ENCODE measurements at regions not wholly inside any gene's neighbourhood (a gene's known extent, or its start where the extent isn't known, plus 50 kb on each side); places are given as distances from the start of the nearest gene placed in this dataset.
"Not testable (repeated sequence)": the region's sequence is repeated elsewhere in the genome, so short reads cannot be mapped to it uniquely, and the experiment has no call there.

- Histone ChIP-seq H3K9me3 (ENCODE audit: control insufficient read depth in 2 of 2, insufficient read depth in 1 of 2, low read depth in 1 of 2, low read length in 1 of 2) (no peaks in the 10 kb centered on the region), H3K4me1 (ENCODE audit: control insufficient read depth in 2 of 2, insufficient read depth in 2 of 2, low read length in 1 of 2) (no peaks in the 10 kb centered on the region), H3K4me3 (ENCODE audit: low read depth in 1 of 2, low read length in 2 of 2) (no peak overlapping the region), H3K36me3 (ENCODE audit: control insufficient read depth in 2 of 2, insufficient read depth in 2 of 2, low read length in 1 of 2) (no peaks in the 10 kb centered on the region), H3K27ac (ENCODE audit: low read depth in 2 of 2, low read length in 1 of 2) (no peak overlapping the region), H3K27me3 (ENCODE audit: control insufficient read depth in 1 of 2, insufficient read depth in 2 of 2, low read length in 2 of 2) (no peaks in the 10 kb centered on the region)
- 58 to 65% methylated on average over 4 of the region's 4 CpGs for WGBS, 2 donors
Observed at GRCh38 chr5:63768221-63768620, 194.0 kb downstream of the HTR1A start.

DNA sequence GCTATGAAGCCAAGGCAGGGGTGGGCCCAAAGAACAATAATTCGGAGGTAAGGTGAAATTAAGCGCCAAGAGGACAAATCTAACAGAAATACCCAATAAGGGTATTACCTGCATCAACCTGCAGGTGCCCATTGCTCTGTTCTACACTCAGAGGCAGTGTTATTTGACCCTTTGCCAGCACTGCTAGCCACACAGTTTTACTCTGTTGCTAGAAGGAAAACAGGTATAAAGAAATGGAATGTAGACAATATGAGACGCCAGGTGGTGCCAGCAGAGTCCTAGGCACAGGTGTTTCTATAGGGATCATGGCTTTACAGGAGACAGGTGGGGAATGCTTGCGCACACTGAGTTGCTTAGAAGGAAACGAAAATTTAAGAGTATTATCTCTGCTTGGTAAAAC lies 201.3 kb downstream of the HTR1A start:
- Histone ChIP-seq H3K4me1 (ENCODE audit: control insufficient read depth in 2 of 2, insufficient read depth in 2 of 2, low read length in 1 of 2) (no peaks in the 10 kb centered on the region), H3K27ac (ENCODE audit: low read depth in 2 of 2, low read length in 1 of 2) (no peak overlapping the region), H3K9me3 (ENCODE audit: control insufficient read depth in 2 of 2, insufficient read depth in 1 of 2, low read depth in 1 of 2, low read length in 1 of 2) (no peaks in the 10 kb centered on the region), H3K4me3 (ENCODE audit: low read depth in 1 of 2, low read length in 2 of 2) (no peak overlapping the region), H3K36me3 (ENCODE audit: control insufficient read depth in 2 of 2, insufficient read depth in 2 of 2, low read length in 1 of 2) (no peaks in the 10 kb centered on the region), H3K27me3 (ENCODE audit: control insufficient read depth in 1 of 2, insufficient read depth in 2 of 2, low read length in 2 of 2) (no peaks in the 10 kb centered on the region)
- 74 to 83% methylated on average over 5 of the region's 5 CpGs for WGBS, 2 donors

GRCh38 chr5:63743096-63743798 lies 219.0 kb downstream of the HTR1A start:
- Histone ChIP-seq H3K4me3 (ENCODE audit: low read depth in 1 of 2, low read length in 2 of 2) (no peak overlapping the region), H3K9me3 (ENCODE audit: control insufficient read depth in 2 of 2, insufficient read depth in 1 of 2, low read depth in 1 of 2, low read length in 1 of 2) (peaks cover 2% of the 10 kb centered on the region in 2 donors), H3K4me1 (ENCODE audit: control insufficient read depth in 2 of 2, insufficient read depth in 2 of 2, low read length in 1 of 2) (no peaks in the 10 kb centered on the region), H3K27ac (ENCODE audit: low read depth in 2 of 2, low read length in 1 of 2) (no peak overlapping the region), H3K36me3 (ENCODE audit: control insufficient read depth in 2 of 2, insufficient read depth in 2 of 2, low read length in 1 of 2) (no peaks in the 10 kb centered on the region), H3K27me3 (ENCODE audit: control insufficient read depth in 1 of 2, insufficient read depth in 2 of 2, low read length in 2 of 2) (no peaks in the 10 kb centered on the region)
- WGBS, 2 donors = 62 to 94% methylated on average over 1 of the region's 1 CpG

DNA sequence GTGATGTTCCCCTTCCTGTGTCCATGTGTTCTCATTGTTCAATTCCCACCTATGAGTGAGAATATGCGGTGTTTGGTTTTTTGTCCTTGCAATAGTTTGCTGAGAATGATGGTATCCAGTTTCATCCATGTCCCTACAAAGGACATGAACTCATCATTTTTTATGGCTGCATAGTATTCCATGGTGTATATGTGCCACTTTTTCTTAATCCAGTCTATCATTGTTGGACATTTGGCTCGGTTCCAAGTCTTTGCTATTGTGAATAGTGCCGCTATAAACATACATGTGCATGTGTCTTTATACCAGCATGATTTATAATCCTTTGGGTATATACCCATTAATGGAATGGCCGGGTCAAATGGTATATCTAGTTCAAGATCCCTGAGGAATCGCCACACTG lies 229.4 kb downstream of the HTR1A start:
- not testable (repeated sequence) for H3K27ac ChIP-seq (ENCODE audit: low read depth in 2 of 2, low read length in 1 of 2); H3K4me3 ChIP-seq (ENCODE audit: low read depth in 1 of 2, low read length in 2 of 2); H3K27me3 ChIP-seq (ENCODE audit: control insufficient read depth in 1 of 2, insufficient read depth in 2 of 2, low read length in 2 of 2); H3K4me1 ChIP-seq (ENCODE audit: control insufficient read depth in 2 of 2, insufficient read depth in 2 of 2, low read length in 1 of 2); H3K9me3 ChIP-seq (ENCODE audit: control insufficient read depth in 2 of 2, insufficient read depth in 1 of 2, low read depth in 1 of 2, low read length in 1 of 2); H3K36me3 ChIP-seq (ENCODE audit: control insufficient read depth in 2 of 2, insufficient read depth in 2 of 2, low read length in 1 of 2)
- WGBS, 2 donors = 76 to 83% methylated on average over 5 of the region's 5 CpGs

DNA sequence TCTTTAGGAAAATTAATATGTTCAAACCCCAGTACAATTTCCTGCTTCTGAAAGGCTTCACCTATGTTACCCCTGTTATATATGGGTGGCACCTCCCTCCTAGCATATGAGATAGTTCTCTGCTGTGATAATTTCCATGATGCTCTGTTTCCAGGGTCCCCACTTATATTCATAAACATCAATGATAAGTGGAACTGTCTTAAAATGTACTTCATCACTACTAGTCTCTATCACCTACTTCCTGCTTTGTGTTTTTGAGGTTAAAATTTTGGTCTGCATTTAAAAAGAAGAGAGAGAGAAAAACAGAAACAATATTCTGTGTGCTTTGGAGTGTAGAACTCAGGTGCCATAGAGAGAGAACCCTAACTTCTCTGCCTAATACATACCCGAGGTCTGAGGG lies 234.7 kb downstream of the HTR1A start:
- H3K9me3 ChIP-seq (ENCODE audit: control insufficient read depth in 2 of 2, insufficient read depth in 1 of 2, low read depth in 1 of 2, low read length in 1 of 2) = no peaks in the 10 kb centered on the region
- H3K4me1 ChIP-seq (ENCODE audit: control insufficient read depth in 2 of 2, insufficient read depth in 2 of 2, low read length in 1 of 2) = no peaks in the 10 kb centered on the region
- H3K36me3 ChIP-seq (ENCODE audit: control insufficient read depth in 2 of 2, insufficient read depth in 2 of 2, low read length in 1 of 2) = no peaks in the 10 kb centered on the region
- WGBS, 2 donors = 42 to 61% methylated on average over 1 of the region's 1 CpG
- no peak overlapping the region for H3K4me3 ChIP-seq (ENCODE audit: low read depth in 1 of 2, low read length in 2 of 2)
- no peaks in the 10 kb centered on the region for H3K27me3 ChIP-seq (ENCODE audit: control insufficient read depth in 1 of 2, insufficient read depth in 2 of 2, low read length in 2 of 2)
- H3K27ac ChIP-seq (ENCODE audit: low read depth in 2 of 2, low read length in 1 of 2) = no peak overlapping the region

GRCh38 chr5:63726496-63726895 lies 235.7 kb downstream of the HTR1A start:
- H3K4me1 ChIP-seq (ENCODE audit: control insufficient read depth in 2 of 2, insufficient read depth in 2 of 2, low read length in 1 of 2) = no peaks in the 10 kb centered on the region
- H3K36me3 ChIP-seq (ENCODE audit: control insufficient read depth in 2 of 2, insufficient read depth in 2 of 2, low read length in 1 of 2) = no peaks in the 10 kb centered on the region
- no peaks in the 10 kb centered on the region for H3K9me3 ChIP-seq (ENCODE audit: control insufficient read depth in 2 of 2, insufficient read depth in 1 of 2, low read depth in 1 of 2, low read length in 1 of 2)
- no peak overlapping the region for H3K4me3 ChIP-seq (ENCODE audit: low read depth in 1 of 2, low read length in 2 of 2)
- 64 to 66% methylated on average over 2 of the region's 2 CpGs for WGBS, 2 donors
- H3K27ac ChIP-seq (ENCODE audit: low read depth in 2 of 2, low read length in 1 of 2) = no peak overlapping the region
- no peaks in the 10 kb centered on the region for H3K27me3 ChIP-seq (ENCODE audit: control insufficient read depth in 1 of 2, insufficient read depth in 2 of 2, low read length in 2 of 2)

DNA sequence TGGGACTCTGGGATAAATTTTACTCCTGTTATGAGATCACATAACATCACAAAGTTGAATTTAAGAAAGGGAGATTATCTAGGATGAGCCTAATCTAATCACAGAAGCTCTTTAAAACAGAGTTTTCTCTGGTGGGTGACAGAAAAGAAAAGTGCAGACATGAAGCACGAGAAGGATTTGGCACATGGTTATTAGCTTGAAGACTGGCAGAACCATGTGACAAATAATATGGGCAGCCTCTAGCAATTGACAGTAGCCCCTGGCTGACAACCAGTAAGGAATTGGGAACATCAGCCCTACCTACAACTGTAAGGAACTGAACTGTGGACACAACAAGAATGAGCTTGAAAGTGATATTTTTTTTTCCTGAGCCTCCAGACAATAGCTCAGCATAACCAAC lies 243.1 kb downstream of the HTR1A start:
- no peaks in the 10 kb centered on the region for H3K27me3 ChIP-seq (ENCODE audit: control insufficient read depth in 1 of 2, insufficient read depth in 2 of 2, low read length in 2 of 2)
- no peaks in the 10 kb centered on the region for H3K9me3 ChIP-seq (ENCODE audit: control insufficient read depth in 2 of 2, insufficient read depth in 1 of 2, low read depth in 1 of 2, low read length in 1 of 2)
- H3K4me1 ChIP-seq (ENCODE audit: control insufficient read depth in 2 of 2, insufficient read depth in 2 of 2, low read length in 1 of 2) = no peaks in the 10 kb centered on the region
- no peaks in the 10 kb centered on the region for H3K36me3 ChIP-seq (ENCODE audit: control insufficient read depth in 2 of 2, insufficient read depth in 2 of 2, low read length in 1 of 2)
- H3K4me3 ChIP-seq (ENCODE audit: low read depth in 1 of 2, low read length in 2 of 2) = no peak overlapping the region
- 58 to 66% methylated on average over 1 of the region's 1 CpG for WGBS, 2 donors
- no peak overlapping the region for H3K27ac ChIP-seq (ENCODE audit: low read depth in 2 of 2, low read length in 1 of 2)

DNA sequence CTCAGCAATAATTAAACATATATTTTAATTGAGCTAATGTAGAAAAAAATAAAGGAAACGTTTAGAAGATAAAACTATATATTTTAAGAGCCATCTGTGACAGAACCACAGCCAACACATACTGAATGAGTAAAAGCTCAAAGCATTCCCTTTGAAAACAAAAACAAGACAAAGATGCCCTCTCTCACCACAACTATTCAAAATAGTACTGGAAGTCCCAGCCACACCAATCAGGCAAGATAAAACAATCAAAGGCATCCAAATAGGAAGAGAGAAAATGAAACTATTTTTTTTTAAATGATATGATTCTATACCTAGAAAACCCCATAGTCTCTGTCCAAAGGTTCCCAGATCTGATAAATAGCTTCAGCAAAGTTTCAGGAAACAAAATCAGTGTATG lies 262.0 kb downstream of the HTR1A start:
- Histone ChIP-seq H3K36me3 (ENCODE audit: control insufficient read depth in 2 of 2, insufficient read depth in 2 of 2, low read length in 1 of 2) (no peaks in the 10 kb centered on the region), H3K4me3 (ENCODE audit: low read depth in 1 of 2, low read length in 2 of 2) (no peak overlapping the region), H3K27me3 (ENCODE audit: control insufficient read depth in 1 of 2, insufficient read depth in 2 of 2, low read length in 2 of 2) (no peaks in the 10 kb centered on the region), H3K9me3 (ENCODE audit: control insufficient read depth in 2 of 2, insufficient read depth in 1 of 2, low read depth in 1 of 2, low read length in 1 of 2) (no peaks in the 10 kb centered on the region), H3K4me1 (ENCODE audit: control insufficient read depth in 2 of 2, insufficient read depth in 2 of 2, low read length in 1 of 2) (no peaks in the 10 kb centered on the region), H3K27ac (ENCODE audit: low read depth in 2 of 2, low read length in 1 of 2) (no peak overlapping the region)
- WGBS, 2 donors = 44 to 50% methylated on average over 1 of the region's 1 CpG

GRCh38 chr5:63697811-63698210 lies 264.4 kb downstream of the HTR1A start:
- H3K27ac ChIP-seq (ENCODE audit: low read depth in 2 of 2, low read length in 1 of 2) = no peak overlapping the region
- H3K4me1 ChIP-seq (ENCODE audit: control insufficient read depth in 2 of 2, insufficient read depth in 2 of 2, low read length in 1 of 2) = no peaks in the 10 kb centered on the region
- H3K9me3 ChIP-seq (ENCODE audit: control insufficient read depth in 2 of 2, insufficient read depth in 1 of 2, low read depth in 1 of 2, low read length in 1 of 2) = no peaks in the 10 kb centered on the region

DNA sequence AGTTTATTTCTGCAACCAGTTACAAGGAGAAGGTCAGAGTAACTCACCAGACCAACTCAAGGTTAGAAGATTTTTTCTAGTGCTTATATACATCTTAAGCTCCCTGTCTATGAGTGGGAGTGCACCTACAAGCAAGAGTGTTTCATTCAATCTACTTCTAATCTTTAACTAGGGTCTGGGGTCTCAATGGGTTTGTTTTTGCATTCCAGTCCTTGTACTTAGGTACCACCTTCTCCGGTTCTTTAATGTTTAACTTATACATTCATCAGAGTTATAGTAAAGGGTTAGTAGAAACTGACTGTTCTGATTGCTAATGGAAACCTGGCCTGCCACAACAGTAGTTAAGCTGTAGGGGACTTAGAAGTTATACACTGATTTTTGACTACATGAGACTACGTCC lies 271.7 kb downstream of the HTR1A start:
- Histone ChIP-seq H3K36me3 (ENCODE audit: control insufficient read depth in 2 of 2, insufficient read depth in 2 of 2, low read length in 1 of 2) (no peaks in the 10 kb centered on the region), H3K9me3 (ENCODE audit: control insufficient read depth in 2 of 2, insufficient read depth in 1 of 2, low read depth in 1 of 2, low read length in 1 of 2) (no peaks in the 10 kb centered on the region), H3K27me3 (ENCODE audit: control insufficient read depth in 1 of 2, insufficient read depth in 2 of 2, low read length in 2 of 2) (no peaks in the 10 kb centered on the region), H3K4me3 (ENCODE audit: low read depth in 1 of 2, low read length in 2 of 2) (no peak overlapping the region), H3K4me1 (ENCODE audit: control insufficient read depth in 2 of 2, insufficient read depth in 2 of 2, low read length in 1 of 2) (no peaks in the 10 kb centered on the region), H3K27ac (ENCODE audit: low read depth in 2 of 2, low read length in 1 of 2) (no peak overlapping the region)
- 55 to 56% methylated on average over 2 of the region's 2 CpGs for WGBS, 2 donors

More at GRCh38 chr5:63697811-63698210, 264.4 kb downstream of the HTR1A start:
- 75 to 84% methylated on average over 2 of the region's 2 CpGs for WGBS, 2 donors
- no peaks in the 10 kb centered on the region for H3K36me3 ChIP-seq (ENCODE audit: control insufficient read depth in 2 of 2, insufficient read depth in 2 of 2, low read length in 1 of 2)
- H3K4me3 ChIP-seq (ENCODE audit: low read depth in 1 of 2, low read length in 2 of 2) = no peak overlapping the region
- H3K27me3 ChIP-seq (ENCODE audit: control insufficient read depth in 1 of 2, insufficient read depth in 2 of 2, low read length in 2 of 2) = no peaks in the 10 kb centered on the region

Measured in esophagus (tissue), 2 donors.